ENCODE measurements at regions not wholly inside any gene's neighbourhood (a gene's known extent, or its start where the extent isn't known, plus 50 kb on each side); places are given as distances from the start of the nearest gene placed in this dataset.

DNA sequence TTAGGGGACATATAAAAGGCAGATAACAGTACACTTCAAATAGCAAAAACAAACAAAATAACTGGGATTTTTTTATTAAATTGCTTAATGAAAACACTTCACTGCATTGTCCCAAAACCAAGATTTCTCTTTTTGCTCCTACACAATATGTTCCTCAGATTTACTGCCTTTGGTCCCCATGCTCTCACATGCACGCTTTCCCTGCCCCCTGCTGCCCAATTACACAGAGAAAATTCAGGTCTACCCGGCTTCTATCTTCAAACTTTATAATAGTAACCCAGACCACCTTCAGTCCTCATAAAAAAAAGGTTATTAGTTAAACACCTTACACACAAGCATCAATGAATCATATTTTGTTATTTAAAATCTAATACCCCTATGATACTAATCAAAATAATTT is 673.8 kb upstream of the HS3ST5 start:
- TF ChIP-seq, protein P1, sequence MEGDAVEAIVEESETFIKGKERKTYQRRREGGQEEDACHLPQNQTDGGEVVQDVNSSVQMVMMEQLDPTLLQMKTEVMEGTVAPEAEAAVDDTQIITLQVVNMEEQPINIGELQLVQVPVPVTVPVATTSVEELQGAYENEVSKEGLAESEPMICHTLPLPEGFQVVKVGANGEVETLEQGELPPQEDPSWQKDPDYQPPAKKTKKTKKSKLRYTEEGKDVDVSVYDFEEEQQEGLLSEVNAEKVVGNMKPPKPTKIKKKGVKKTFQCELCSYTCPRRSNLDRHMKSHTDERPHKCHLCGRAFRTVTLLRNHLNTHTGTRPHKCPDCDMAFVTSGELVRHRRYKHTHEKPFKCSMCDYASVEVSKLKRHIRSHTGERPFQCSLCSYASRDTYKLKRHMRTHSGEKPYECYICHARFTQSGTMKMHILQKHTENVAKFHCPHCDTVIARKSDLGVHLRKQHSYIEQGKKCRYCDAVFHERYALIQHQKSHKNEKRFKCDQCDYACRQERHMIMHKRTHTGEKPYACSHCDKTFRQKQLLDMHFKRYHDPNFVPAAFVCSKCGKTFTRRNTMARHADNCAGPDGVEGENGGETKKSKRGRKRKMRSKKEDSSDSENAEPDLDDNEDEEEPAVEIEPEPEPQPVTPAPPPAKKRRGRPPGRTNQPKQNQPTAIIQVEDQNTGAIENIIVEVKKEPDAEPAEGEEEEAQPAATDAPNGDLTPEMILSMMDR (IDR thresholded peaks at IDR 0.05; ENCODE audit: insufficient read depth, low read depth, low read length) = no peak
- TF ChIP-seq EZH2 (IDR thresholded peaks at IDR 0.05; ENCODE audit: insufficient read depth, low read length) = no peak

Data from astrocyte (in vitro differentiated cells and primary cell).